Globus pallidus (tissue), 1 donor: ENCODE measurements at regions not wholly inside any gene's neighbourhood (a gene's known extent, or its start where the extent isn't known, plus 50 kb on each side); places are given as distances from the start of the nearest gene placed in this dataset.
"Not testable (repeated sequence)": the region's sequence is repeated elsewhere in the genome, so short reads cannot be mapped to it uniquely, and the experiment has no call there.

ENCODE experiments used
- DNase-seq: peaks from one replicate; pipeline ENCODE4 v3.0.0-alpha.2; 2015; ENCODE audit warnings: low spot score

DNA sequence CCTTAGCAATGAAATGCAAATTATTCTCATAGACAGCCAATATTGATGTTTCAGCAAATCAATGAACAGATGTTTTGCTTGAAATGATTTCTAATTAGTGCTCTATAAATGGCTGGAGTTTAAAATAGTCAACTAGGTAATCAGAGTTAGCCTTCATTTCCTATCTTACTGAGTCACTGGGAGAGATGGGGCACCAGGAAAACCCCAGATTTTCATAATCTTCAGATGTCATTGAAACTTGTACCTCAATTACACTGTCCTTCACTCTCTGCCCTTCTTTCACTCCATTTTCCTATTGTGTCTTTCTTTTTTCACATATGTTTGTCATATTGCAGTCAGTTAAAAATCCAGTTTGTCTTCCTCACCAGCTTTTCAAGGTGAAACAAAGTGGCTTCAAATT, 92.7 kb downstream of the C12orf75 start:
- no peak for DNase-seq

DNA sequence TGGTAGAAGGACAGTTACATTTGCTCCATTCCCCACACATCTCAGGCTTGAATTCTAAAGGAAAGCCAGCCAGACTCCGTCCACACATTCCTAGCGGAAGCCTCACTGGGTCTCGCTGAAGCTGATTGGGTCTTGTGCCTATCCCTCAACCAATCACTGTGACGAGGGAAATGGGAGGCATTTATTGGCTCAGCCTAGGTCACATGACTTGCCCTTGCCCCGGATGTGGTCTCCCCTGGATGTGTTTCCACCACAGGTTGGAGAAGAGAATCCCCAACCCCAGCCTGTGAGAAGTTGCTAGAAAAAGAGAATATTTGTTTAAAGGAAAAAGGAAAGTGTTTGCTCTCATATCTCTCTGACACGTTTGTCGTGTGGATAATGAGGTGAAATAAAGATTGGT, 93.4 kb downstream of the C12orf75 start:
- no peak for DNase-seq

DNA sequence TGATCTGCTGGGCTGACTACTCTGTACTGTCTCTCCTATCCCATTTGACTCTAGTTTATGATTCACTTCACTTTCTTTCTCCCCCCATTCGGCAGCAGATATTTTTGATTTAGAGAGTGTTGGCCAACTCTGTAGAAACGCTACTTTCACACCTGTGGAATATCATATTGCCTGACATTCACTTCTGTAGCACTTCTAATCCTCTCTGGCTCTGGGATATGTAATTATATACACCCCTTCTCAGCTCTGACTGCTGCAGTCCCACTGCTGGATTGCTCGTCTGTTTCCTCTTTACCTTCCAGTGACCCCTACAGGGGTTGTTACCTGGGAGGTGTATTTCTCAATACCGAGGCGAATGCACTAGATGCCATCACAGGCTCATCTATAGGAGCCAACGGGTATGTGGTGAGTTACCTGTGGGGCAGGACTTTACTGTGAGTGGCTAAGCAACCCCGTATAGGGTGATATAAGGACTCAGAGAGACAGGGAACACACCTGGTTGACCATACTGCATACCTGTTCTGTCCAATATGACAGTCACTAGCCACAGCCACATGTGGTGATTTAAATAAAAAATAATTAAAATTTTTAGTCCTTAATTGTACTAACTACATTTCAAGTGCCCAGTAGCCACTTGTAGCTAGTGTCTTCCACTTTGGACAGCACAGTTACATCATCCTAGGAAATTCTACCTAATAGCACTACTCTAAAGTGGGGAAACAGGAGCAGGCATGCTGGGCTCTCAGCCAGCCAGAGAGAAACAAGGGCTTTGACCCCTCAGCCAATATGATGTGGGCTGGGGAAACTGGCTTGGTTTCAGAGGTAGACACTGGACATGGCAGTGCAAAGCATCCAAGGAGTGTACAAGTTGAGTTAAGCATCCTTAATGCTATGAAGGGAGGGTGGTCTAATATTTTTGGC, 95.0 kb downstream of the C12orf75 start:
- no peak for DNase-seq

DNA sequence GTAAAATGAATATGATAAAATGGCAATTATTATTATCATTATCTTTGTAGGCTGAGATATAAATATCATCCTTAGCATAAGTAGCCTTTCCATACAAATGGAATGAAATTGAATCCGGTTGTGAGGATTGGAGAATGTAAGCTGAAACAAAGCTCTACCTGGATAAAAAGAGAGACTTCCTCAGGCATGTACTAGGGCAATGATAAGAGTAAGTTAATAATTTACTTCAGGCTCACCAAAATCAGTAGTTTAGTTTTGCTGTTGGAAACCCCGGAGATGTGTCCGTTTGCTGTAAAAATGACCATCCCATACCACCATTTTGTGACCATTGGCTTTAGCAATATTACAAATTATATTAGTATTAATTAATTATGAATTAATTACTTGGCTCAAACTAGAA, 96.3 kb downstream of the C12orf75 start:
- no peak for DNase-seq

DNA sequence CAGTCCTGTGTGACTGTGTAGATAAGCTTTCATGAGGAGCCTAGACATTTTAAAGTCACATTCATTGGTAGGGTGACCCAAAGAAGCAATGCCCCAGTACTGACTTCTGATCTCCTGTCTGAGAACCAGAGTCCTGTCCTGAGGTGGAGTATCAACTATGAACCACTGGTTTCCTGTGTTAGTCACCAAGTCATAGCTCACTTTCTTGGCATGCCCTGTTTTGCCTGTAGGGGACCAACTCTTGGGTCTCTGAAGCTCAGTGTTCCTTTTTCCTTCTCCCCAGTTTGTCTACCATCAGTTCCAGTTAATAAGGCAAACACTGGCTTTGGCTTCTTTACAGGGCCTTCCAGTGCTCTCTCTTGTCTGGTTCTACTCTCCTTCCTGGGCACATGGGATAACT, 97.4 kb downstream of the C12orf75 start:
- DNase-seq: no peak

DNA sequence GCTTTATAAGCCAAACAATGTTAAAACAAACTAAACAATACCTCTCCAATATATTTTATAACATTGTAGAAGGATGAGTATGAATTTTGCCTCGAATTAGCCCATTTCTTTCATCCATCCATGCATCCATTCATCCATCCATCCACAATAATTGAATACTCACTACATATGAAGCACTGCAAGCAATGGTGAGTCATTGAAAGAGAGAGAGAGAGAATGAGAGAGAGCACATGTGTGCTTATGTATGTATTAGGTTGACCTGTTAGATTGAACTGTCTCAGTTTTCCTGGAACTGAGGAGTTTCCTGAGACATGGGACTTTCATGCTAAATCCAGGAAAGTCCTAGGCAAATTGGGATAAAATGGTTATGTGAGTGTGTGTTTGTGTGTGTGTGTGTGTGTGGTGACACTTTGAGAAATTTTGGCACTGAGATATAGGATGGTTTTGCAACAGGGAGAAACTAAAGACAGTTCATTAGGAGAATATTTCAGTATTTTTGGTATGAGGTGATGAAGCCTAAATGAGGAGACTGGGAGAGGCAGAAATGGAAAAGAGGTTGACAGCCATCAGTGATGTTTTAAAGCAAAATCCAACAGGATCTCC, 98.4 kb downstream of the C12orf75 start:
- no peak for DNase-seq

DNA sequence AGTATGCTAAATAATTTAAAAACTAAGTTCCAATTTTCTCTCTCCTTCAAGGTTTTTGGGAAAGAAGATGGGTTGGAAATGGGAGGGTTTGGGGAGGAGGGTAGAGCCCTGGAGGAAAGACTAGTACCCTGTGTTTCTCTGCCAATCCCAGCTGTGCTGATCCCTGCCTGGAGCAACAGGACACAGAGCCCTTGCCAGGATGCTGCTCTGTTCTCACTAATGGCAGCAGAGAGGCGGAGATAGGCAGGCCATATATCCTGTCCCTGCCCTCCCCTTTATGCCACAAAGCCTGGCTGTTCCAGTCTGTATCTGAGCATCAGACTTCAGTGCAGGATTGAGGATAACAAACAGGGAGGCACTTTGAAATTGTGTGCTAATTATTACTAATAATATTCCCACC, 99.0 kb downstream of the C12orf75 start:
- DNase-seq: no peak

DNA sequence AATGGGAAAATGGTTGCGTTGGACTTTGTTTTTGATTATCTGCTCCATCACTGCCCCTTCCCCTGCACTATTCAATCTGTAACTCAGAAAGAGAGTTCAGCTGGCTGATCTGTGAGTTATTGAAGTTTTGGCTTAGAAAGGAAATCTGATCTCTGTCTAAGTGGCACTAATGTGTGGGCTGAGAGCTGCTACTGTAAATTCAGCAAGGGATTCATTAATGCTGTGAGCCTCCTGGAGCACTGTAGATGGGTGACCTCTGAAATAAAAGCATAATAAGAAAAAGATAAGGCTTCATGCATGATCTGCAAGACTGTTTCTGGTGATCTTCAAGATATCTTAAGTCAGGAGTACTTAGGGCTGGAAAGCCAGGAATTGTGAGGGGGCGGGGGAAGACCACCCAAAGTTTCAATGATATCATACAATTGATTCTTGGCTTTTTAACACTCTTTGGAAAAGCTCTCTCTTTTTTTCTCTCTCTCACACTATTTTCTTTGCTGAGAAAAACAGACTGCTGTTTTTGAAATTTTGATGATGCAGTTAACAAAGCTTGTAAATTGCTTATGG, 101.1 kb downstream of the C12orf75 start:
- DNase-seq: no peak

DNA sequence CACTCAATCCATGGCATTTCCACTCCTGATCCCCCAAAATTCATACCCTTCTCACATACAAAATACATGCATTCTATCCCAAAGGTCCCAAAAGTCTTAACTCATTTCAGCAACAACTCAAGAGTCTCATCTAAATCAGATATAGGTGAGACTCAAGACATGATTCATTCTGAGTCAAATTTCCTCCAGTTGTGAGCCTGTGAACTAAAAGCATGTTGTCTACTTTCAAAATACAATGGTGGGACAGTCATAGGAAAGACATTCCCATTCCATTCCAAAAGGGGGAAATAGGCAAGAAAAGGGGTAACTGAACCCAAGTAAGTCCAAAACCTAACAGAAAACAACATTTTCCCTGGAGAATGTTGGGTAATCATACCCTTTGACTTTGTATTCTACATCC, 103.3 kb downstream of the C12orf75 start:
- DNase-seq: no peak

DNA sequence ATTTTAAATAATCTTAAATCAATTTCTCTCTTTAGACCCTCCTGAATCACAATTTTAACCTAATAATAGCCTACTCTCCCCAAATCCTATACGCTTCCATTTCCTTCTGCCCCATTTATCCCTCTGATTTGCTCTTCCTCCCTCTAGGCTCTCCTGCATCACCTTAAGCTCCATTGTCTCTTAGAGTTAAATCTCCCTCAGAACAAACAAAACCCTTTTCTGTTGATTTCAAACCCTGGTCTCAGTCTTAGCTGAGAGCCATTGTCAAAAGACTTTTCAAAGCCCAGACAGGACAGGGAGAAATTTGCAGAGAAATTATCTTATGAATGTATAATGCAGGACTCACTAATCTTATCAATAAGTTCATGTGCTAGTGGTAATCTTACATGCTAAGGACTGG, 106.1 kb downstream of the C12orf75 start:
- DNase-seq: no peak

DNA sequence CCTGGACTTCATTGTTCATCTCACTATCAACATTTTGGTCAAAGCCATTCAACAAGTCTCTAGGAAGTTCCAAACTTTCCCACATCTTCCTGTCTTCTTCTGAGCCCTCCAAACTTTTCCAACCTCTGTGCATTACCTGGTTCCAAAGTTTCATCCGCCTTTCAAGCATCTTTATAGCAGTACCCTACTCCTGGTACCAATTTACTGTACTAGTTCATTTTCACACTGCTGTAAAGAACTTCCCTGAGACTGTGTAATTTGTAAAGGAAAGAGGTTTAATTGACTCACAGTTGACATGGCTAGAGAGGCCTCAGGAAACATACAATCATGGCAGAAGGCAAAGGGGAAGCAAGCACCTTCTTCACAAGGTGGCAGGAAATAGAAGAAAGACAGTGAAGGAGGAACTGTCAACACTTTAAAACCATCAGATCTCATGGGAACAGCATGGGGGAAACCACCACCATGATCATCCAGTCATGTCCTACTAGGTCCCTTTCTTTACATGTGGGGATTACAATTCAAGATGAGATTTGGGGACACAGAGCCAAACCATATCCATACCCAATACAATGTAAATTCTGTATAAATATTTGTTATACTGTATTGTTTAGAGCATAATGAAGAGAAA, 109.7 kb downstream of the C12orf75 start:
- DNase-seq: no peak

DNA sequence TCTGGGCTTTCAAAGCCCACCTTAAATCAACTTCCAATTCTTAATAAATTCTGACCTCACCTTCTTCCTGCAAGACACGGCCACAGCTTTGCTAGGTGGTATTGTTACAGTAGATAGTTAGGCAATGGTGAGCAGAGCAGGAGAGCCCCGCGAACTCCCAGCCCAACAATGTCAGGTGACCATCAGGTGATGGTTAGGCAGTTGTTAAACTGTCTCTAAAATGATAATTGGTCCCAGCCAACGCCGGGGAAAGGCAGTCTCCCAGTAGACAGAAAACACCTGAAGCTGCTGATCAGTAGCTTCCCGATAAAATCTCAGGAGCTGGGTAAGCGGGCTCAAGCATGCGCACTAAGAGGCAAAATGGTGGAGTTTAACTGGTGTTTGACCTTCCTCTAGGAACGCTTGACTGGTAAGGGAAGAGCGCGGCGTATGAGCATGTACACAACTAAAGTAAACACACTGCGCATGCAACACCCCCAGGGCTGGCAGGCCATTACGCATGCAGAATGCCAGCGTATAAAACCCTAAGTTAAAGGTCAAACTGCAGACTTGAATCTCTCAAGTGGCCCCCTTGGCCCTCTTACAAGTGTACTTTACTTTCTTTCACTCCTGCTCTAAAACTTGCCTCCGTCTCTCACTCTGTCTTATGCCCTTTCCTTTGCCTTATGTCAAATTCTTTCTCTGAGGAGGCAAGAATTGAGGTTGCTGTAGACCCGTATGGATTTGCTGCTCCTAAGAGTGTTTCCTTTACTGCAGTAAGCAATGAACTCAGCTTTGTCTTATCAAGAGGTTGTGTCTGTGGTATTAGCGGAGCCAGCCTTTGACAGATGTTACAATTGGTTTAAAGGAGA, 113.5 kb downstream of the C12orf75 start:
- no peak for DNase-seq

DNA sequence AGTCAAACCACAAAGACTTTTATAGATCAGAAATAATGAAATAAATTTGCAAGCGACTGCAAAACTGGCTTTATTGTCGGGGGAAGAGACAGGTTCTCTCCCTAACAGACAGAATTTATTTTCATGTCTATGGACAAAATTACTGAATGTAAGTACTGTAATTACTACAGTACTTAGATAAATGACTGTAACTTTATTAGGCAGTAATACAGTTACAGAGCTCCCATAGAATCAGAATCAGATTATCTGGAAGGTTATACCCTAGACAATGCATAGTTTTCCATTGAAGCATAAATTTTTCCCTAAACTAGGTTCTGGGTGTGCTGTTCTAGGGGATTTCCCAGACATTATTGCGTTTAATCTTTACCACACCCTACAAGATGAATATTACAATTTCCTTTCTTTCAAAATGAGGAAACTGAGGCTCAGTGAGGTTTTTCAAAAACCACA, 114.2 kb downstream of the C12orf75 start:
- DNase-seq: no peak

DNA sequence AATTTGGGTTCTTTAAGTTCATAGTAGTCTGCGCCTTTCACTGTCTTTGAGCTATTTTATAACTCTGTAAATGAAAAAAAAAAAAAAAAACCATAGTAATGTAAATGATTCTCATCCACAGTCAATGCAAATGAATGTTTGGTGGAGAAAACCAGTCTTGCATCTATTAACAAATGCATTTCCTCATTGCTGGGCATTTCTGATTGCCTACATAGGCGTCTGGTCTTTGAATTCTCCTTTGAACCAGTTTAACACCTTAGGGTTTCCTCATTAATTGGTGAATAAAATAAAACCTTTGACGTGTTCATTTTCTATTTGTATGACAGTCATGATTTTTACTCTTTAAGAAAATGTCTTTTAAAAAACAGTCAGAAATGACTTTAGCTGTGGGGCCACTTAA, 114.8 kb downstream of the C12orf75 start:
- DNase-seq: no peak

DNA sequence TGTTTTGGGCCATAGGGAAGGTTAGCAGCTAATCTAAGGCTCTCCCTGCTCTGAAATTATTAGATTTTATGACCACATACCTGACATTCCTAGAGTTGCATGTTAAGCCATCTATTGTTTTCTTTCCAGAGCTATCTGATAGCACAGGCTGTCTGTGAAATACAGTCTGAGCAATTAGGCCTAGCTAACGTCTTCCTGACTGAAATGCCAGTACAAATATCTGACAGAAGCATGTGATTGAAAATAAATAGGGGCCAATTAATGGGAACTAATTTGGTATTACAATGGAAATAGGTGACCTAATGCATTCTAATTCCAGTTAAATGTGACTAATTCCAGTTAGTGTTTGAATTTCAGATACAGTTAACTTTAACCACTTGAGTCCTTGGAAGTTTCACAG, 115.2 kb downstream of the C12orf75 start:
- DNase-seq: no peak

DNA sequence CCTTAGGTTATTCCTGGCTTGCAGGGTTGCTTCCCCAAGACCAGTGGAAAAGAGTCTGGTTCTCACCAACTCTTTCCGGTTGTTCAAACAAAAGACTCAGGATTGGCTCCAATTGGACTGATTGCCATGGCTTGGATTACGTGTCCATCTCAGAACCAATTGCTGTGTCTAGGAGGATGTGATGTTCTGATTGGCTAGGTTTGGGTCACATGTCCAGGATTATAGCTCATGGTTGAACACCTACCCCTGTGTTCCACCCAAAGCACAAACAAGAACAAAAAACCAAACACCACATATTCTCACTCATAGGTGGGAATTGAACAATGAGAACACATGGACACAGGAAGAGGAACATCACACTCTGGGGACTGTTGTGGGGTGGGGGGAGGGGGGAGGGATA, 116.0 kb downstream of the C12orf75 start:
- not testable (repeated sequence) for DNase-seq

DNA sequence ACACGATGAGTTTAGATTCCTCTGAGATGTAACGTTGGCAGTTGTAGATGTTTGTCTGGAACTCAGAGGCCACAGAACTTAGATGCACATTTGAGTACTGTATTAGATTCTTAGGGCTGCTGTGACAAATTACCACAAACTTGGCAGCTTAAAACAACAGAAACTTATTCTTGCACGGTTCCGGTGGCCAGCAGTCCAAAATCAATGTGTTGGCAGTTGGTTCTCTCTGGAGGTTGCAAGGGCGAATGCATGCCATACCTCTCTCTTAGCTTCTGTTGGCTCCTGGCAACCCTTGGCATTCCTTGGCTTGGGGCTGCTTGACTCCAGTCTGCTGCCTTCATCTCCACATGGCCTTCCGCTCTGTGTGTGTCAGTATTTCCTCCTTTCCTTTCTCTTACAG, 118.9 kb downstream of the C12orf75 start:
- no peak for DNase-seq

DNA sequence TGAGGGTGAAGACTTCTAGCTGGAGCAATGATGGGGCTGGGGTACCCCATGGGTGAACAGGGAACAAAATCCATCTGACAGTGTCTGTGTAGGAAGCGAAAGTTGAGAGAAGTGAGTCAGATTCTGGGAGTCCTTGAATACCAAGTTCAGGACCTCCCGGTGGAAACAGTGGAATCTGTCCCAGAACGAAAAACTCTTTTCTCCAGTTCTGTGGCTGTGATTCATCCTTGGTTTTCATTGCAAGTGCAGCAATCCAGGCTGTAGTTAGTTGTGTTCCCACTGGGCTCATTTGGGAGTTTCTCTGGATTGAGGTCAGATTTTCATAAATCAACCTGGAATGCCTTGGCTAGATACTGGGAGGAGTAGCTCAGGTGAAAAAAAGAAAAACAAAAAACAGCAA, 120.7 kb downstream of the C12orf75 start:
- DNase-seq: no peak

DNA sequence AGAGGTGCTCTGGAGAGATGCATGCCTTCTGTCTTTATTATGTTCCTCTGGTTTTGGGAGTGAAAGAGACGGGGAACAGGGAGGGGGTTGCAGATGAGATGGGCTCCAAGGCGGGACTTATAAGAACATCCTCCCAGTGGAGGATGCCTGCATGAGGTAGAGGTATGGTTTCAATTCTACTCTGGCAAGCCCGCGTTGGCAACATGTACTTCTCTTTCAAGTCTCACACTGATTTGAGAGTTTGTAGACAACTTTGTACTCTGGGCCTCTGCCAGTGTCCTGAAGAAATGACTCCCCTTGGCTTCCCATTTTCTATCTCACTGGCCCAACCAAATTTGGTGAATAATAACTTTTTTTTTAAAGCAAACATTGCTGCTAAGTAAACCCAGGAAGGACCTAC, 121.3 kb downstream of the C12orf75 start:
- no peak for DNase-seq

DNA sequence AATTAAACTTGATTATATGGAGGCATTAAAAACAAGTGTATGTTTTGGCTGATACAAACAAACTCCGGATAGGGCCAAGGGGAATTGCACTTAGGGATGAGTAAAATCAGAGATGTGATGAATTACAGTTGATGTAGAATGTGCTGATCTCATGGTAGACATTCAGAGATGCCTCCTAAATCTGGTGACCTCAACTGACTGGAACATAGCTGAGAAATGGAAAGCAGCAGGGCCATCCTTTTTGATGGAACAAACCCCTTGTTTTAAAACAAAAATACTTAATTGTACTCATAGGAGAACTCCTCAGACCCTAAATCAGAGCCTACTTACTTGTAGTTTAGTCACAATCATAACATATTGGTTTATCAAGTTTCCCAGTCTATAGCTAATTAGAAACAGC, 122.8 kb downstream of the C12orf75 start:
- no peak for DNase-seq

DNA sequence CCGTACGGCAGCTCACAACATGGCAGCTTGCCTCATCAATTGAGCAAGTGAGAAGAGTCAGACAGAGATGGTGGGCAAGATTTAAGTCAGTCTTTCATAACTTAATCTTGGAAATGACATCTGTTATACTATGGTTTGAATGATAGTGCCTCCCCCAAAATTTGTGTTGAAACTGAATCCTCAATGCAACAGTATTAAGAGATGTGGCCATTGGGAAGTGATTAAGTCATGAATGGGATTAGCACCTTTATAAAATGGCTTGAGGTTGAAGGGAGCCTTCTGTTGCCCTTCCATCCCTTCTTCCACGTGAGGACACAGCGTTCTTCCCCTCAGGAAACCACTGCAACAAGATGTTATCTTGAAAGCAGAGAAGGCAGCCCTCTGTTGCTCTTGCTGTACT, 124.2 kb downstream of the C12orf75 start:
- no peak for DNase-seq

DNA sequence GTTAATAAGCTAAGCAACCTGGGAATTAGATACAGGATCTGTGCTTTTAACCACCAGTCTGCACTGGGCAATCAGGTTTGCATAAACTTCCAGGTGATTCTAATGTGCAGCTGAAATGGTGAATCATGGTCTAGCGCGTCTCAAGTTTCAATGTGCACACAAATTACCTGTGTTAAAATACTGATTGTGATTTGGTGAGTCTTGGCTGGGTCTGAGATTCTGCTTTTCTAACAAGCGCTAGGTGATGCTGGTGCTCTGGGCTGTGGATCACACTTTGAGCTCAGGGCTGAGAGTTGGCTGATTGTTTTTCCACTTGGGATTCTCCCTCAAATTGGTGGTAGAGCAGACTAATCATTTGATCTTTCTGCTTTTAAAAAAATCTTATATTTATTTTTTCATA, 124.8 kb downstream of the C12orf75 start:
- DNase-seq: no peak
